Stomach (tissue), 8 donors: ENCODE measurements at regions not wholly inside any gene's neighbourhood (a gene's known extent, or its start where the extent isn't known, plus 50 kb on each side); places are given as distances from the start of the nearest gene placed in this dataset.
A peak's percentile ranks its signal among the peaks of the same experiment; 100 is the strongest.

Experiments
- DNase-seq, 2 donors: peaks; one replicate each; pipeline versions ENCODE4 v3.0.0 to v3.0.0-alpha.2; 2013 to 2019
- H3K27ac ChIP-seq, 5 donors: fragments of 200-600 bp in 4 of 5; sonication (generic) in 4 of 5; one replicate each; pipeline ENCODE4 v1.5.1; 2013 to 2019; ENCODE audit warnings: mild to moderate bottlenecking in 1 of 5, moderate library complexity in 1 of 5
- H3K27me3 ChIP-seq, 3 donors: fragments of 200-600 bp; sonication (generic); one replicate each; pipeline ENCODE4 v1.5.1; 2017 to 2019; ENCODE audit warnings: mixed run types in 1 of 3
- H3K36me3 ChIP-seq, 4 donors: fragments of 200-600 bp; sonication (generic); 1 replicate in 3 of 4; 2 replicates in 1 of 4; pipeline ENCODE4 v1.5.1; 2016 to 2019
- H3K4me1 ChIP-seq, 4 donors: fragments of 200-600 bp; sonication (generic); one replicate each; pipeline ENCODE4 v1.5.1; 2016 to 2019
- H3K4me3 ChIP-seq, 4 donors: fragments of 200-600 bp; sonication (generic) in 3 of 4; one replicate each; pipeline ENCODE4 v1.5.1; 2016 to 2019; ENCODE audit warnings: mild to moderate bottlenecking in 1 of 4
- H3K9me3 ChIP-seq, 4 donors: fragments of 200-600 bp; sonication (generic); one replicate each; pipeline ENCODE4 v1.5.1; 2016 to 2019
- EP300 ChIP-seq: sonication (generic); formaldehyde crosslinking; IDR thresholded peaks from one replicate; pipeline ENCODE4 v1.6.1; 2017; ENCODE audit warnings: antibody characterized with exemption
- POLR2A ChIP-seq, 4 donors: fragments of 450-650 bp; IDR thresholded peaks; one replicate each; pipeline ENCODE4 v1.6.1; 2016; ENCODE audit warnings: antibody characterized with exemption in 4 of 4, control low read depth in 2 of 4, mild to moderate bottlenecking in 1 of 4, moderate library complexity in 1 of 4
- POLR2AphosphoS5 ChIP-seq, 3 donors: sonication (generic); formaldehyde crosslinking; IDR thresholded peaks; one replicate each; pipeline ENCODE4 v1.6.1; 2016; ENCODE audit warnings: antibody characterized with exemption in 3 of 3
- WGBS, 5 donors: extraction: QIAGEN DNeasy Blood & Tissue Kit in 3 of 5; methylation state at CpG; one replicate each; pipeline versions ENCODE4 v1.1.5 to v1.1.7; 2013 to 2018; 5-methylcytosine and 5-hydroxymethylcytosine counted together
- intact Hi-C: fragments of 100-400 bp; cut with DNase I; formaldehyde crosslinking; loops from one replicate; pipeline ENCODE4 v1.15.1; 2023; ENCODE audit warnings: low total_unique reads
- TF ChIP-seq, protein P1 (sequence below), 7 experiments: fragments of 450-650 bp in 4 of 7; fragments of 200-600 bp in 3 of 7; sonication (generic) in 3 of 7; IDR thresholded peaks; one replicate each; pipeline ENCODE4 v1.5.1; 2016 to 2019; ENCODE audit warnings: antibody characterized with exemption in 7 of 7, control low read depth in 2 of 7, mild to moderate bottlenecking in 1 of 7
- donor health status: healthy with polysubstance abuse.
- donor health status: Bipolar disorder and iron deficiency.
- donor health status: healthy.

DNA sequence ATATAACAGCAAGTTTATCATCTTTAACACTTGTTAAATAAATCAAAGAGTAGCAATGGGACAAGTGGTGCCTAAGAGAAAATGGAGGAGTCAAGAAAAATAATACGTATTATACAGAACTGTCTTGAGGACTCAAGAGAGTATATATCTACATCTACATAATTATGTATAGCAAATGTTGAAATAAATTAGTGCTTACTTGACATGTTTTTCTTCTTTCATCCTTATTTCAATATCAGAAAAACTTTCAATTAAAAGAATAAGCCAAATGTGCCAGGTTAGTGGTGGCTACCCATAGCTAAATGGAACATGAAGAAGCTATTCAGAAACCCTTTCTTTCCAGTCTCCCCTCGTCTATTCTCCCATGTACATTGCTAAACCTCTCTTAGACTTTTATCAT is 267.3 kb upstream of the SPOPL start:
- Histone ChIP-seq H3K36me3 (no peaks in the 10 kb centered on the region), H3K27me3 (no peaks in the 10 kb centered on the region), H3K4me1 (peaks cover 0 to 6% (median 2%) of the 10 kb centered on the region in 4 donors), H3K9me3 (no peaks in the 10 kb centered on the region), H3K27ac (no peak overlapping the region), H3K4me3 (no peak overlapping the region)
- intact Hi-C loops, result no loop called here
- TF ChIP-seq POLR2A (IDR thresholded peaks at IDR 0.05), result no peak
- TF ChIP-seq, protein P1, sequence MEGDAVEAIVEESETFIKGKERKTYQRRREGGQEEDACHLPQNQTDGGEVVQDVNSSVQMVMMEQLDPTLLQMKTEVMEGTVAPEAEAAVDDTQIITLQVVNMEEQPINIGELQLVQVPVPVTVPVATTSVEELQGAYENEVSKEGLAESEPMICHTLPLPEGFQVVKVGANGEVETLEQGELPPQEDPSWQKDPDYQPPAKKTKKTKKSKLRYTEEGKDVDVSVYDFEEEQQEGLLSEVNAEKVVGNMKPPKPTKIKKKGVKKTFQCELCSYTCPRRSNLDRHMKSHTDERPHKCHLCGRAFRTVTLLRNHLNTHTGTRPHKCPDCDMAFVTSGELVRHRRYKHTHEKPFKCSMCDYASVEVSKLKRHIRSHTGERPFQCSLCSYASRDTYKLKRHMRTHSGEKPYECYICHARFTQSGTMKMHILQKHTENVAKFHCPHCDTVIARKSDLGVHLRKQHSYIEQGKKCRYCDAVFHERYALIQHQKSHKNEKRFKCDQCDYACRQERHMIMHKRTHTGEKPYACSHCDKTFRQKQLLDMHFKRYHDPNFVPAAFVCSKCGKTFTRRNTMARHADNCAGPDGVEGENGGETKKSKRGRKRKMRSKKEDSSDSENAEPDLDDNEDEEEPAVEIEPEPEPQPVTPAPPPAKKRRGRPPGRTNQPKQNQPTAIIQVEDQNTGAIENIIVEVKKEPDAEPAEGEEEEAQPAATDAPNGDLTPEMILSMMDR (IDR thresholded peaks at IDR 0.05), result no peak
- TF ChIP-seq EP300, result no peak
- WGBS, 5 donors, result 74 to 92% (median 83%) methylated on average over 2 of the region's 2 CpGs
- no peak for DNase-seq

DNA sequence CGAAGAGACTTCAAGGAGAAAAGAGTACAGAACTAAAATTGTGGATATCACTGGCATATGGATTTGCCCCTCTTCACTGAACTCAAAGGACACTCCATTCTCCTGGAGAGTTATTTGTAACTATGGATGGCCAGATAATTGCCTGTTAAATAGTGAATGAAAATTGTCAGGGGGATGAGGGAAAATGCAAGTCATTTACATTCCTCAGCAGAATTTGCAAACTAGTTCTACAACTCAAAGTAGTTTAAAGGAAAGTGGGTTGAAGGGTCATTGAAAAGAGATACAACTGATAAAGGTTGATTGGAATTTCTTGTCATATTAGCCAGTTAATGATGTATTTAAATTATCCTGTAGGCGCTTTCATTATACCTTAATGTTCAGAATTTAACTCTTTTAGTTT is 266.5 kb upstream of the SPOPL start:
- H3K27me3 ChIP-seq, result no peaks in the 10 kb centered on the region
- no peaks in the 10 kb centered on the region for H3K36me3 ChIP-seq
- no peak for TF ChIP-seq EP300
- H3K27ac ChIP-seq, result no peak overlapping the region
- H3K4me1 ChIP-seq, result peaks cover 0 to 6% (median 2%) of the 10 kb centered on the region in 4 donors
- no peak for DNase-seq
- 89 to 97% (median 96%) methylated on average over 2 of the region's 2 CpGs for WGBS, 5 donors
- intact Hi-C loops, result no loop called here
- H3K4me3 ChIP-seq, result no peak overlapping the region
- no peaks in the 10 kb centered on the region for H3K9me3 ChIP-seq

DNA sequence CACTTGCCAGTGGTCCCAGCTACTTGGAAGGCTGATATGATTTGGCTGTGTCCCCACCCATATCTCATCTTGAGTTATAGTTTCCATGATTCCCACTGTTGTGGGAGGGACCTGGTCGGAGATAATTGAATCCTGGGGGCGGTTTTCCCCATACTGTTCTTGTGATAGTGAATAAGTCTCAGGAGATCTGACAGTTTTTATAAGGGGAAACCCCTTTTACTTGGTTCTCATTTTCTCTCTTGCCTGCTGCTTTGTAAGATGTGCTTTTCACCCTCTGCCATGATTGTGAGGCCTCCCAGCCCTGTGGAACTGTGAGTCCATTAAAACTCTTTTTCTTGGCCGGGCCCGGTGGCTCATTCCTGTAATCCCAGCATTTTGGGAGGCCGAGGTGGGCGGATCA is 265.4 kb upstream of the SPOPL start:
- Histone ChIP-seq H3K27me3 (no peaks in the 10 kb centered on the region), H3K27ac (no peak overlapping the region), H3K9me3 (no peaks in the 10 kb centered on the region), H3K4me3 (no peak overlapping the region), H3K36me3 (no peaks in the 10 kb centered on the region), H3K4me1 (peaks cover 0 to 6% (median 2%) of the 10 kb centered on the region in 4 donors)
- WGBS, 5 donors, result 90 to 97% (median 94%) methylated on average over 6 of the region's 6 CpGs
- DNase-seq, result no peak
- TF ChIP-seq POLR2AphosphoS5 (IDR thresholded peaks at IDR 0.05) (no peak), POLR2A (IDR thresholded peaks at IDR 0.05) (no peak), EP300 (no peak)
- TF ChIP-seq, protein P1 (IDR thresholded peaks at IDR 0.05), result no peak
- intact Hi-C loops, result no loop called here

DNA sequence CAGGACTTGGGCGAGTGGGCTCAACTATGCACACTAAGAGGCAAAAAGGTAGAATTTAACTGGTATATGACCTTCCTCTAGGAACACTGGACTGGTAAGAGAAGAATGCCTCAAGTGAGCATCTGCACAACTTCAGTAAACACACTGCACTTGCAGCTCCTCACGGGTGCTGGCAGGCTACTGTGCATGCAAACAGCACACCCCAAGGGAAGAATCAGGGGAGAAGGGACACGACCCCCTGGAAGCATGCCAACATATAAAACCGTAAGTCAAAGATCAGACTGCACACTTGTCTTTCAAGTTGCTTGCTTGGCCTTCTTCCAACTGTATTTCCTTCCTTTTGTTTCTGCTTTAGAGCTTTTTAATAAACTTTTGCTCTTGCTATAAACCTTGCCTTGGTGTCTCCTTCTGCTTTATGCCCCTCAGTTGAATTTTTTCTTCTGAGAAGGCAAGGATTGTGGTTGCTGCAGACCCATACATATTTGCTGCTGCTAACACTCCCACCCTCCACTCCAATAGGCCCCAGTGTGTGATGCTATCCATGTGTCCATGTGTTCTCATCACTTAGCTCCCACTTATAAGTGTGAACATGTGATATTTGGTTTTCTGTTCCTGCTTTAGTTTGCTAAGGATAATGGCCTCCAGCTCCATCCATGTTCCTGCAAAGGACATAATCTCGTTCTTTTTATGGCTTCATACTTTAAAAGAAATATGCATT is 263.7 kb upstream of the SPOPL start:
- Histone ChIP-seq H3K27ac (no peak overlapping the region), H3K9me3 (no peaks in the 10 kb centered on the region), H3K36me3 (no peaks in the 10 kb centered on the region), H3K4me1 (peaks cover 0 to 6% (median 2%) of the 10 kb centered on the region in 4 donors), H3K27me3 (no peaks in the 10 kb centered on the region), H3K4me3 (no peak overlapping the region)
- intact Hi-C loops, result no loop called here
- 19 to 38% (median 36%) methylated on average over 5 of the region's 5 CpGs for WGBS, 5 donors
- peak in 1 of 2 donors; percentile 20 for DNase-seq
- TF ChIP-seq, protein P1 (IDR thresholded peaks at IDR 0.05), result no peak

DNA sequence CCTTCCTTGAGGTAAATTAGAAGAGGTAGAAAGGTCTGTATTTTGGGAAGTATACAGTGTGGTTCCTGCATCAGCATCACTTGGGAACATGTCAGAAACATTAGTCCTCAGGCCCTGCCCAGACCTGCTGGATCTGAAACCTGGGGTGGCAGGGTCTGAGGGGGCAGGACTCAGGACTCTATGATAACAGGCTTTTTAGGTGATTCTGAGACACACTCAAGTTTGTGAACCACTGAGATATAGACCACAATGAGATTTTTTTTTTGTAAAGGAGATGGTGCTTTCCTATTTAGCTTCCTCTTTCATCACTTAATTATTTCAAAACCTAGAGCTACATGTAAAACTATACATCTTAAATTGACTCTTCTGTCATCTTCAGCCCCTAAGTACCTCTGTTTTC is 262.7 kb upstream of the SPOPL start:
- Histone ChIP-seq H3K27me3 (no peaks in the 10 kb centered on the region), H3K36me3 (no peaks in the 10 kb centered on the region), H3K4me1 (peaks cover 0 to 6% (median 2%) of the 10 kb centered on the region in 4 donors), H3K27ac (no peak overlapping the region), H3K4me3 (no peak overlapping the region), H3K9me3 (no peaks in the 10 kb centered on the region)
- intact Hi-C loops, result no loop called here
- DNase-seq, result no peak
- TF ChIP-seq POLR2A (IDR thresholded peaks at IDR 0.05) (no peak), POLR2AphosphoS5 (IDR thresholded peaks at IDR 0.05) (no peak), EP300 (no peak)
- TF ChIP-seq, protein P1 (IDR thresholded peaks at IDR 0.05), result no peak
